ENCODE measurements at regions not wholly inside any gene's neighbourhood (a gene's known extent, or its start where the extent isn't known, plus 50 kb on each side); places are given as distances from the start of the nearest gene placed in this dataset.

DNA sequence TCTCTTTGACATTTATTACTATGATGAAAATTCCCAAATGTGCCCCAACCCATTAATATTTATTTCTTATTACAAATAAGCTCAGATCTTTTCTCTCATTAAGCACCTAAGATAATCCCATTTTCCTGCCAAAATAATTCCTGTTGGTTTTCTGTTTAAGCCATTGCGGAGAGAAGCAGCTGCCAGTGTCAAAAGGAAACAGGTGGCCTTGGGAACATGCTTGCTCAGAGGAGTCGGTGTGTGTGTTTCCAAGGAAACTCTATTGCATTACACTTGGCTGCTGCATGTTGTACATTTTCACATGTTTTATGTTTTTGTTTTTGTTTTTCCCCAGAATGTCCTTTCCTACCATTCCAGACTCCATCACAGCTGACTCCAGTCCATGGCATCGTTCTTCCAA lies 56.4 kb downstream of the CD24 start:
- ATAC-seq = no peak

- ATAC-seq = no peak
Observed at GRCh38 chr6:106916891-106917290, 57.6 kb downstream of the CD24 start.

- ATAC-seq = peak; percentile 91
Observed at GRCh38 chr6:106913676-106914280, 60.8 kb downstream of the CD24 start.

- peak; percentile 89 for ATAC-seq
Observed at GRCh38 chr6:106913111-106913510, 61.4 kb downstream of the CD24 start.

DNA sequence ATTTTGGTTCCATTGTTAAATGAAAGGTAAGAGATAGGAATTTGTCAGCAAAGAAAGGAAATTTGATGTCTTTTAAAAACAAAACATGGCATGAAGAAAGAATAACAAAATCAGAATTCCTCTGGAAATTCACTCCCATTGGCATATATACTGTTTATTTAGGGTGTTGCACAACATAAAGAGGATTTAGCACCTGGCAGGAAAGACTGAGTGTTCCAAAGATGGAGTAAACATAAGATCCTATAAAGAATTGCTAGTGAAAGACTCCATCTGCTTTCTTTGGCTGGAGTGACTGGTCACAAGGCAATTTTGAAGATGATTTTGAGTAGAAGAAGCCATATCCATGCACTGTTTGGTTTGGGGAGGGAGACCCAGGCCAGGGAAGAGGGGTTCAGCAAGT lies 62.4 kb downstream of the CD24 start:
- no peak for ATAC-seq

- ATAC-seq = no peak
Observed at GRCh38 chr6:106910999-106911949, 63.3 kb downstream of the CD24 start.

GRCh38 chr6:106908386-106908840 lies 66.1 kb downstream of the CD24 start:
- peak; percentile 89 for ATAC-seq

GRCh38 chr6:106907754-106908153 lies 66.8 kb downstream of the CD24 start:
- peak; percentile 84 for ATAC-seq

- no peak for ATAC-seq
Observed at GRCh38 chr6:106906232-106906631, 68.3 kb downstream of the CD24 start.

- ATAC-seq = no peak
Observed at GRCh38 chr6:106903299-106903698, 71.2 kb downstream of the CD24 start.

DNA sequence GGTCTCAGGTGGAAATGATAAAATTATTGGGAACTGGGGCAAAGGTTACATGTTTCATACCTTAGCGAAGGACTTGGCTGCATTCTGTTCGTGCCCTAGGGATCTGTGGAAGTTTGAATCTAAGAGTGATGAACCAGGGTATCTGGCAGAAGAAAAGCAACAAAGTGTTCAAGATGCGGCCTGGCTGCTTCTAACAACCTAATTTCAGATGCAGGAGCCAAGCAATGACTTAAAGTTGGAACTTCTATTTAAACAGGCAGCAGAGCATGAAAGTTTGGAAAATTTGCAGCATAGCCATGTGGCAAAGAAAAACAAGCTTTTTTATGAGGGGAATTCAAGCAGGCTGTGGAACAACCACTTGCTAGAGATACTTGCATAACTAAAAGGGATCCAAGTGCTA lies 73.5 kb downstream of the CD24 start:
- no peak for ATAC-seq

DNA sequence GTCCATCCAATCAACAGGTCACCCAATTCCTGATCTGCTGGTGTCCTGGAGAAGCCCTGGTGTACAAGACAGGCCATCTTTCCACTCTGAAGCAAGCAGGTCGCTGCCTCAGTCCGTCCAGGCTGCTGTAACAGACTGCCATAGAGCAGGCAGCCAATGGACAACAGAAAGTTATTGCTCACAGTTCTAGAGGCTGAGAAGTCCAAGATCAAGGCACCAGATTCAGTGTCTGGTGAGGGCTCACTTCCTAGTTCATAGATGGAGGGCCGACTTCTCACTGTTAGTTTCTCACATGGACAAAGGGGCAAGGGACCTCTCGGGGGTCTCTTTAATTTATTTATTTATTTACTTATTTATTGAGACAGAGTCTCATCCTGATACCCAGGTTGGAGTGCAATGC lies 74.8 kb downstream of the CD24 start:
- ATAC-seq = no peak

- ATAC-seq = no peak
Observed at GRCh38 chr6:106897580-106897979, 76.9 kb downstream of the CD24 start.

DNA sequence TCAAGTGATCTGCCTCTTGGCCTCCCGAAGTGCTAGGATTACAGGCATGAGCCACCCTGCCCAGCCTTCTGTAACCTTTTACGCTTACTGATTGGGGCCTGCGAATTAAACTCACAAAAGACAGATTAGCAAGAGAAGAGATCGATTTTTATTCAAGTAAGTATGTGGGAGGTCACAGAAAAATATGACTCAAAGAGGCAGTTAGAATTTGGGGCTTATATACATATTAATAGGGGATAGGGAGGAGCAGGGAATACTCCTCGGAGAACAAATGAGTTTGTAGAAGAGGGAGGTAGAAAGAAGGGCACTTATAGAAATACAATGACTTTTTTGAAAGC lies 78.9 kb downstream of the CD24 start:
- ATAC-seq = no peak

DNA sequence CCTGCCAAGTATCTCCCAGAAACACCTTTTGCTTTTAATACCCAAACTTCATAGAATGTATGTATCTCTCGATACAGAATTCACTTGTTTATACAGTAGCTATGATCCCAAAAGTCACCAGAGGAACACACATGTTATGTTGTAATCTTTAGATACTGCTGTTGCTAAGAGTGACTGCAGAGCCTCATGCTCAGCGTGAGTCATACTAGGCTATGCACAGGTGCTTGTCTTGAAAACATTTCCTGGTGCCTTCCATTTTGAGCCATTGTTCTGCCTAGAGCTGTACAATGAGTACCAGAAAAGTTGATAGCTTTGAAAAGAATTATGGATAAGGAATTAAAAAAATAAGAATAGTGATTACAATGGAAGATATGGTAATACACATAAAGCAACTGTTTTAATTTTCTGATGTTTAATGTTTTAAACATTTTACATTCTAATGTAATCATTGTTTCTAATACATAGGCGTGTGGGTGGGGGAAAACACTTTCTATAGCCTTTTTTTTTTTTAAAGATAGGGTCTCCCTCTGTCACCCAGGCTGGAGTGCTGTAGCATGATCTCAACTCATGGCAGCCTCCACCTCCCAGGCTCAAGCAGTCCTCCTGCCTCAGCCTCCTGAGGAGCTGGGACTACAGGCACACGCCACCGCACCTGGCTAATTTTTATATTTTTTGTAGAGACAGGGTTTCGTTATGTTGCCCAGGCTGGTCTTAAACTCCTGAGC lies 79.4 kb downstream of the CD24 start:
- ATAC-seq = peak; percentile 99

GRCh38 chr6:106892186-106892585 lies 82.3 kb downstream of the CD24 start:
- no peak for ATAC-seq

GRCh38 chr6:106890447-106890846 lies 84.1 kb downstream of the CD24 start:
- ATAC-seq = no peak

DNA sequence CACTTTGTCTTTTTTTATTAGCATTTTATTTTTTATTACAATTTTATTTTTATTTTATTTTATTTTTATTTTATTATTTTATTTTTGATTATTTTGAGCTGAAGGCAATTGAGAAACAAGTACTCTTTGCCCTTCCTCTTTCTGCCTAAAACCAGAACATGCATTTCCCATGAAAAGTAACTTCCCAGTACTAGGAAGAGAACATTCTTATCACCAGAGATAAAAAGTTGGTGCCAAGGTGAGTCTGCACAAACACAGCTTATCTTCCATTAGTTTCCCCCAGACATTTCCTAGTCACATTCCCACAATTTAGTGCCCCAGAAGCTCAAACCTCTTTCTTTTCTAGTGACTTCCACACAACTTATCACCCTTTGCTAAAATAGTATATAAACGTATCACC lies 84.8 kb downstream of the CD24 start:
- no peak for ATAC-seq

- no peak for ATAC-seq
Observed at GRCh38 chr6:106886922-106887797, 87.4 kb downstream of the CD24 start.

DNA sequence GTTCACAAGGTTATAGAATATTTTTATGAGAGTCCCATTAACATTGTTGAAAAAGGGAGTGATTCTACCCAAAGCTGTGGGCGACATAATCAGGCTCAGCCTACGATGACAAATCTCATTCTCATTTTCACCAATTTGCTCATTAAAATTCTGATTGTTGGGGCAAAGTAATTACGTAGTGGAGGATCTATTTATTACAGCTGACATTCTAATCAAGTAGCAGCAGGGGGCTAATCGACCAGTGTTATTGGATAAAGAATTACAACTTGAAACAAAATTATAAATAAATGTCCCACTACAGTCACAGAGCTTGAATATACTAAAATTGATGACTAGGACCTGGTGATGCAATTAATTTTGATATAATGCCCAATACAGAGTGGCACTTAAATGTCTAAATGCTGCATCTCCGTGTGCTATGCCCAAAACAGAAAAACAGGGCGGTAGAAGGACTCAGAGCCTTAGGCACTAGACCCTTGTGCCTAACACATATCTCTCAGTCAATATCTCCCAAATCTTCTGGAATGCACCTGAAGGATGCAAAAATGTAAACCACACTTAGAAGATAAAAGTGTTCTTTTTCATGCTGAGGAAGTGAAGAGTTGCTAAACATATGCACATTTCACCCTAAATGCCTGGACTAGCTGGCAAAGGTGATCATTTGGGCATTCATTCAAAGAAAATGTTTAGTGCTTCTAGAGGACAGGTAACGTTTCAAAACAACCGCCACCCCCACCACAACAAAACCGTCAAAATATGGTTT lies 88.3 kb downstream of the CD24 start:
- no peak for ATAC-seq

DNA sequence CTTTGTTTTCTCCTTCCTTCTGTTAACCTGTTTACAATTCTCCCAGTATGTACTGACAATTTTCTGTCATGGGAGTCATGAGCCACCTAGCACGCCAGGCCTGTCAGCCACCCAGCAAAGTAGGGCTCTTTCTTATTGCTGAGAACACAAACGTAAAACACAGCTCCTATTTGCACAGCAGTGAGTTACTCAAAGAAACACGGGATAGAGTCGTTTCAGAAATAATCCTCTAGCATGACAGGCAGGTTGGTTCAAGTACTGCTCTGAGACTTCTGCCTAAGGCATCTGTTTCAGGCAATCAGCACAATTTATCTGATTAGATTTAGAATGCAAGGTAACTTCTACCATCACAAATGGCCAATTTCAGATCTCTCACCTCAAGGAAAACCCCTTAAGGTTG lies 88.8 kb downstream of the CD24 start:
- peak; percentile 81 for ATAC-seq

DNA sequence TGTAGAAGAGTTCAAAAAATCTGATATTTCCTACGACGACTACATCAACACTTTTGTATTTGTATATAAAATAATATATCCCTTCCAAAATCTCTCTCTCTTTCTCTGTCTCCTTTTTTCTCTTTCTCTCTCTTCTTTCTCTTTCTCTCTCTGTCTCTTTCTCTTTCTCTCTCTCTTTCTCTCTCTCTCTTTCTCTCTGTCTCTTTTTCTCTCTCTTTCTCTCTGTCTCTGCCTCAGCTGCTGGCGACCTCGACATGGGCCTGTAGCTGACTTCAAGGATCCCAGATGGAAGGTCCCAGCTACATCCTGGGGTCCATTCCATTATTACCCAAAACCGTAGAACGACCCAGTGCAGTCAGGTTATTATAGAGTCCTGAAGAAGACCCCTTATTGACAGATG lies 90.0 kb downstream of the CD24 start:
- no peak for ATAC-seq
